ENCODE measurements at regions not wholly inside any gene's neighbourhood (a gene's known extent, or its start where the extent isn't known, plus 50 kb on each side); places are given as distances from the start of the nearest gene placed in this dataset.
"Not testable (repeated sequence)": the region's sequence is repeated elsewhere in the genome, so short reads cannot be mapped to it uniquely, and the experiment has no call there.

GRCh38 chr9:68609901-68610415, 69.3 kb upstream of the TMEM252 start:
- H3K27me3 ChIP-seq (ENCODE audit: insufficient read depth, insufficient read length): no peaks in the 10 kb centered on the region
- no peak for TF ChIP-seq SUZ12 (IDR thresholded peaks at IDR 0.05; ENCODE audit: extremely low read depth, insufficient read depth, insufficient read length)
- no peak for TF ChIP-seq YY1 (IDR thresholded peaks at IDR 0.05; ENCODE audit: insufficient read depth, insufficient read length)
- no peak for TF ChIP-seq ZNF274 (IDR thresholded peaks at IDR 0.05; ENCODE audit: low read depth, low read length)

GRCh38 chr9:68614121-68614520, 73.4 kb upstream of the TMEM252 start:
- H3K9me3 ChIP-seq (ENCODE audit: insufficient read depth, low read length): peaks cover 5% of the 10 kb centered on the region; the same call in 1 of the 2 replicates
- H3K27me3 ChIP-seq (ENCODE audit: insufficient read depth, insufficient read length): no peaks in the 10 kb centered on the region
- TF ChIP-seq ZNF274 (IDR thresholded peaks at IDR 0.05; ENCODE audit: low read depth, low read length): no peak
- TF ChIP-seq SUZ12 (IDR thresholded peaks at IDR 0.05; ENCODE audit: extremely low read depth, insufficient read depth, insufficient read length): no peak
- no peak for TF ChIP-seq YY1 (IDR thresholded peaks at IDR 0.05; ENCODE audit: insufficient read depth, insufficient read length)

More at GRCh38 chr9:68609901-68610415, 69.3 kb upstream of the TMEM252 start:
- Histone ChIP-seq H3K4me1 (ENCODE audit: insufficient read depth, insufficient read length) (no peaks in the 10 kb centered on the region), H3K4me3 (ENCODE audit: insufficient read length, low read depth) (no peak overlapping the region), H3K9me3 (ENCODE audit: insufficient read depth, low read length) (no peaks in the 10 kb centered on the region), H3K9ac (ENCODE audit: insufficient read length, low read depth) (no peak overlapping the region), H3K36me3 (ENCODE audit: insufficient read depth, insufficient read length, low read length) (no peaks in the 10 kb centered on the region)
- no peak for DNase-seq (ENCODE audit: low read depth, low spot score)

DNA sequence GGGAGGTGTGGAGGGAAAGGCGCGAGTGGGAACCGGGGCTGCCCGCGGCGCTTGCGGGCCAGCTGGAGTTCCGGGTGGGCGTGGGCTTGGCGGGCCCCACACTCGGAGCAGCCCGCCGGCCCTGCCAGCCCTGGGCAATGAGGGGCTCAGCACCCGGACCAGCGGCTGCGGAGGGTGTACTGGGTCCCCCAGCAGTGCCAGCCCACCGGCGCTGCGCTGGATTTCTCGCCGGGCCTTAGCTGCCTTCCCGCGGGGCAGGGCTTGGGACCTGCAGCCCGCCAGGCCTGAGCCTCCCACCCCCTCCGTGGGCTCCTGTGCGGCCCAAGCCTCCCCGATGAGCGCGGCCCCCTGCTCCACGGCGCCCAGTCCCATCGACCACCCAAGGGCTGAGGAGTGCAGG, 76.3 kb upstream of the TMEM252 start:
- H3K36me3 ChIP-seq (ENCODE audit: insufficient read depth, insufficient read length, low read length); H3K4me1 ChIP-seq (ENCODE audit: insufficient read depth, insufficient read length); H3K9ac ChIP-seq (ENCODE audit: insufficient read length, low read depth); H3K4me3 ChIP-seq (ENCODE audit: insufficient read length, low read depth); DNase-seq (ENCODE audit: low read depth, low spot score); H3K27me3 ChIP-seq (ENCODE audit: insufficient read depth, insufficient read length); H3K9me3 ChIP-seq (ENCODE audit: insufficient read depth, low read length): not testable (repeated sequence)

More at GRCh38 chr9:68614121-68614520, 73.4 kb upstream of the TMEM252 start:
- Histone ChIP-seq H3K9ac (ENCODE audit: insufficient read length, low read depth) (no peak overlapping the region), H3K4me3 (ENCODE audit: insufficient read length, low read depth) (no peak overlapping the region), H3K36me3 (ENCODE audit: insufficient read depth, insufficient read length, low read length) (no peaks in the 10 kb centered on the region), H3K4me1 (ENCODE audit: insufficient read depth, insufficient read length) (no peaks in the 10 kb centered on the region)
- no peak for DNase-seq (ENCODE audit: low read depth, low spot score)

- Histone ChIP-seq H3K9ac (ENCODE audit: insufficient read length, low read depth) (no peak overlapping the region), H3K4me3 (ENCODE audit: insufficient read length, low read depth) (no peak overlapping the region), H3K36me3 (ENCODE audit: insufficient read depth, insufficient read length, low read length) (no peaks in the 10 kb centered on the region), H3K9me3 (ENCODE audit: insufficient read depth, low read length) (peaks cover 5% of the 10 kb centered on the region; the same call in 1 of the 2 replicates), H3K4me1 (ENCODE audit: insufficient read depth, insufficient read length) (no peaks in the 10 kb centered on the region), H3K27me3 (ENCODE audit: insufficient read depth, insufficient read length) (no peaks in the 10 kb centered on the region)
- no peak for DNase-seq (ENCODE audit: low read depth, low spot score)
- TF ChIP-seq SUZ12 (IDR thresholded peaks at IDR 0.05; ENCODE audit: extremely low read depth, insufficient read depth, insufficient read length) (no peak), ZNF274 (IDR thresholded peaks at IDR 0.05; ENCODE audit: low read depth, low read length) (no peak), YY1 (IDR thresholded peaks at IDR 0.05; ENCODE audit: insufficient read depth, insufficient read length) (no peak)
Observed at GRCh38 chr9:68619072-68619471, 78.4 kb upstream of the TMEM252 start.

GRCh38 chr9:68619636-68620035, 79.0 kb upstream of the TMEM252 start:
- Histone ChIP-seq H3K27me3 (ENCODE audit: insufficient read depth, insufficient read length) (no peaks in the 10 kb centered on the region), H3K4me1 (ENCODE audit: insufficient read depth, insufficient read length) (no peaks in the 10 kb centered on the region), H3K9me3 (ENCODE audit: insufficient read depth, low read length) (peaks cover 5% of the 10 kb centered on the region; the same call in 1 of the 2 replicates), H3K4me3 (ENCODE audit: insufficient read length, low read depth) (no peak overlapping the region), H3K9ac (ENCODE audit: insufficient read length, low read depth) (no peak overlapping the region), H3K36me3 (ENCODE audit: insufficient read depth, insufficient read length, low read length) (no peaks in the 10 kb centered on the region)
- TF ChIP-seq YY1 (IDR thresholded peaks at IDR 0.05; ENCODE audit: insufficient read depth, insufficient read length) (no peak), SUZ12 (IDR thresholded peaks at IDR 0.05; ENCODE audit: extremely low read depth, insufficient read depth, insufficient read length) (no peak), ZNF274 (IDR thresholded peaks at IDR 0.05; ENCODE audit: low read depth, low read length) (no peak)
- DNase-seq (ENCODE audit: low read depth, low spot score): no peak

GRCh38 chr9:68625559-68625958, 79.5 kb upstream of the PIP5K1B start:
- Histone ChIP-seq H3K4me1 (ENCODE audit: insufficient read depth, insufficient read length) (no peaks in the 10 kb centered on the region), H3K4me3 (ENCODE audit: insufficient read length, low read depth) (no peak overlapping the region), H3K9ac (ENCODE audit: insufficient read length, low read depth) (no peak overlapping the region), H3K9me3 (ENCODE audit: insufficient read depth, low read length) (no peaks in the 10 kb centered on the region), H3K36me3 (ENCODE audit: insufficient read depth, insufficient read length, low read length) (no peaks in the 10 kb centered on the region), H3K27me3 (ENCODE audit: insufficient read depth, insufficient read length) (no peaks in the 10 kb centered on the region)
- TF ChIP-seq YY1 (IDR thresholded peaks at IDR 0.05; ENCODE audit: insufficient read depth, insufficient read length): no peak
- TF ChIP-seq SUZ12 (IDR thresholded peaks at IDR 0.05; ENCODE audit: extremely low read depth, insufficient read depth, insufficient read length): no peak
- no peak for TF ChIP-seq ZNF274 (IDR thresholded peaks at IDR 0.05; ENCODE audit: low read depth, low read length)
- no peak for DNase-seq (ENCODE audit: low read depth, low spot score)

DNA sequence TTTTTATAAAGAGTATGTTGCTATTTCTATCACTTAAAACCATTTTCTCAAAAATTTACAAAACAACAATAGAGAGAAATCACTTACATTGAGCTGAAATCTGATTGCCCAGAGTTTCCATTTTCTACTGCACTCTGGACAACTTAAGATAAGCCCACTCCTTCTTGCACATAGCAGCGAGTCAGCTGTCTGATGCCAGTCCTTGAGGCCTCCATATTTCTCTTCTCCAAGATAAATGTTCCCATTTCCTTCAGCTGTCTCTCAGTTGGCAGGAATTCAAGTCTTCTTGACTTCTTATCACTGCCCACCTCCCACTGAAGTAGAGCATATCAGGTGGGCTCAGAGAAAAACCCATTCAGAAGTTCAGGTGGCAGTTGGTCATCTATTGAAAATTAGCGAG, 78.5 kb upstream of the PIP5K1B start:
- Histone ChIP-seq H3K9me3 (ENCODE audit: insufficient read depth, low read length) (no peaks in the 10 kb centered on the region), H3K4me1 (ENCODE audit: insufficient read depth, insufficient read length) (no peaks in the 10 kb centered on the region), H3K27me3 (ENCODE audit: insufficient read depth, insufficient read length) (no peaks in the 10 kb centered on the region), H3K36me3 (ENCODE audit: insufficient read depth, insufficient read length, low read length) (no peaks in the 10 kb centered on the region), H3K9ac (ENCODE audit: insufficient read length, low read depth) (no peak overlapping the region), H3K4me3 (ENCODE audit: insufficient read length, low read depth) (no peak overlapping the region)
- no peak for DNase-seq (ENCODE audit: low read depth, low spot score)
- no peak for TF ChIP-seq ZNF274 (IDR thresholded peaks at IDR 0.05; ENCODE audit: low read depth, low read length)
- TF ChIP-seq YY1 (IDR thresholded peaks at IDR 0.05; ENCODE audit: insufficient read depth, insufficient read length): no peak
- no peak for TF ChIP-seq SUZ12 (IDR thresholded peaks at IDR 0.05; ENCODE audit: extremely low read depth, insufficient read depth, insufficient read length)

Data from NT2/D1 (cell line).